Effector memory CD8-positive, alpha-beta T cell (primary cell): ENCODE measurements at regions not wholly inside any gene's neighbourhood (a gene's known extent, or its start where the extent isn't known, plus 50 kb on each side); places are given as distances from the start of the nearest gene placed in this dataset.
A peak's percentile ranks its signal among the peaks of the same experiment; 100 is the strongest.

ENCODE experiments used
- ATAC-seq: fragments of 150-1000 bp; cut with Tn5 transposase; replicated peaks from 2 replicates; pipeline ENCODE4 v1.10.0; 2021; ENCODE audit warnings: mild to moderate bottlenecking, moderate library complexity
- DNase-seq, 3 experiments: peaks; one replicate each; pipeline ENCODE4 v3.0.0; 2021
- H3K27ac Mint-ChIP-seq, 2 donors: one replicate each; pipeline ENCODE4 v1.8.0; 2022; ENCODE audit warnings: mild to moderate bottlenecking in 2 of 2, mixed read lengths in 2 of 2, moderate library complexity in 2 of 2
- H3K27me3 Mint-ChIP-seq, 2 donors: one replicate each; pipeline ENCODE4 v1.8.0; 2022; ENCODE audit warnings: mixed read lengths in 2 of 2
- H3K36me3 Mint-ChIP-seq: one replicate; pipeline ENCODE4 v1.8.0; 2022; ENCODE audit warnings: mild to moderate bottlenecking, moderate library complexity, mixed read lengths; ENCODE audit not compliant: insufficient read depth
- H3K4me1 Mint-ChIP-seq, 2 donors: one replicate each; pipeline ENCODE4 v1.8.0; 2022; ENCODE audit warnings: low read depth in 2 of 2, mixed read lengths in 2 of 2
- H3K4me3 Mint-ChIP-seq, 2 donors: one replicate each; pipeline ENCODE4 v1.8.0; 2022; ENCODE audit warnings: mild to moderate bottlenecking in 2 of 2, mixed read lengths in 2 of 2, moderate library complexity in 2 of 2
- H3K9me3 Mint-ChIP-seq, 2 donors: one replicate each; pipeline ENCODE4 v1.8.0; 2022; ENCODE audit warnings: mixed read lengths in 2 of 2

DNA sequence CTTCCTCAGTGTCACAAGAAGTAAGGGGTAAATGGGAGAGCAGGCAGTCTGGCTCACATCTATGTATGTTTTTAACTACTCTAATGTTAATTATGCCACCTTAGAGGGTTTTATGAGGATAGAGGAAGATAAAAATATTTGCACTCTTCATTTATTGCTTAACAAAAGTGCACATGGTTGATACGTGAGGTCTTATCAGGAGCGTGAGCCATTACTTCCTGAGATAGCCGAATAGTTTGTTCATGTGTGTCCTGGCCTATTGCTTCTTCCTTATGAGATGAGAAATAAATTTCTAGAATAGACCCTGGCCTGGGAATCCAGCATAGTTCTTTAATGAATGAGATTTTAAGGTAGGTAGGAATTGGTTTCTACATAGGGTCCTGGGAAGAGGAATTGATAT is 471.1 kb upstream of the B3GALT2 start:
- Mint-ChIP-seq H3K27me3 (no peaks in the 10 kb centered on the region), H3K36me3 (peaks cover 3% of the 10 kb centered on the region), H3K4me3 (no peak overlapping the region), H3K4me1 (peaks cover 0 to 1% of the 10 kb centered on the region in 2 donors), H3K27ac (no peak overlapping the region), H3K9me3 (peaks cover 1 to 7% of the 10 kb centered on the region in 2 donors)
- DNase-seq (no peak), ATAC-seq (no peak)

DNA sequence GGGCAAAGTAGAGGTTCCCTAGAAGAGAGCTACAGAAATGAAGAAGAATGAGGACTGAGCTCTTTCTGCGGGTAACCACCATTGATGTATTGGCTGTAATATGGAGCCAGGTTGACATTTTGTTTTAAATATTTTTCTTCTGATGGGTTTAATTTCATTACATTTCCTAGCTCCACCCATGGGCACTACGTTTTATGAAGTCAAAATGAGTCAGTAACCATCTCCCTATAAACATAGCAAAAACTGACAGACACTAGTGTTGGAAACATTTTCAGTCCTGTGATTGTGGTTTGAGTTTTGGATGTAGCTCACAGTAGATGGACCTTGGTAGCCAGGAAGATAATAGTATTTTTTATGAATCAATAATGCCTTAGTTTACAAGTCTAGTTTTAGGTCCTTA is 470.4 kb upstream of the B3GALT2 start:
- Mint-ChIP-seq H3K27ac (no peak overlapping the region), H3K27me3 (no peaks in the 10 kb centered on the region), H3K9me3 (peaks cover 1 to 13% of the 10 kb centered on the region in 2 donors), H3K36me3 (peaks cover 3% of the 10 kb centered on the region), H3K4me1 (no peaks in the 10 kb centered on the region), H3K4me3 (no peak overlapping the region)
- no peak for DNase-seq
- ATAC-seq: no peak

DNA sequence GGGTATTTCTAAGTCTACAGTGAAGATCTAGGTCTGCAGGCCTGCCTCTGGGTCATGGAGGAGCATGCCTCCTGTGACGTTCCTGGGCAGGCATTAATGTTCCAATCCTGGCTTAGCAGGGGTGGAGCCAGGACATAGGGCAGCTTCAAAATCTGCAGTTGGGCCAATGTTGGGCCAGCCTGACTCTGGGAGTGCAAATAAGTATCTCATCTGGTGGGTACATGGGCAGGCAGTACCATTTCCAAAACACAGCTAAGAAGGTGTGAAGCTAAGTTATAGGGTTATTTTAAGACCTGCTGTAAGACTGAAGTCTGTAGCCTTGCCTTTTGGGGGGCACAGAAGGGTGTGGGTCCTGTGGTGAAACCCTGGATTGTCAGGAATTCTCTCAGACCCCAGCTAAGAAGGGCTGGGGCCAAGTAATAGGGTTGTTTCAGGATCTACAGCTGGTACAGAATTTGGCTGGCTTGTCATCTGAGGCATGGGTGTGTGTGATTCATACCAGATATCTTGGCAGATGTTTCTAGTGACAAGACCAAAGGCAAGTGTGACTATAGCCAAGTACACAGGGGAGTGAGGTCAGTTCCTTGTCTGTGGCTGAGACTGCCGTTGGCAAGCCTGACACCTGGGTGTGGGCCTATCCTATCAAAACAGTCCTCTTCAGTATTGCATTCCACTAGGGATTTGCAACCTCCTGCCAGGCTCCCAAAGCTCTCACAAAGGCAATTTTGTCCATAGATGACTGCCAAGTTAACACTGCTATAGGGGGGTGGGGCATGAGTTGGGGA is 468.7 kb upstream of the B3GALT2 start:
- H3K9me3 Mint-ChIP-seq: peaks cover 1 to 16% of the 10 kb centered on the region in 2 donors

DNA sequence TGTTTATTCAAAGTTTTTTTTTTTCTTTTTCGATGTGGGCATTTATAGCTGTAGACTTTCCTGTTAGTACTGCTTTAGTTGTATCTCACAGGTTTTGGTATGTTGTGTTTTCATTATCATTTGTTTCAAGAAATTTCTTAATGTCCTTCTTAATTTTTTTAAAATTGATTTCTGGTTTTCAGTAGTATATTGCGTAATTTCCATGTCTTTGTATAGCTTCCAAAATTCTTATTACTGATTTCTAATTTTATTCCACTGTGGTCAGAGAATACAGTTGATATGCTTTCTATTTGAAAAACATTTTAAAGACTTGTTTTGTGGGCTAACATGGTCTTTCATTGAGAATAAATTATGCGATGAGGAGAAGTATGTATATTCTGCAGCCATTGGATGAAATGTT is 463.2 kb upstream of the B3GALT2 start:
- H3K27me3 Mint-ChIP-seq: no peaks in the 10 kb centered on the region
- no peak for ATAC-seq
- no peaks in the 10 kb centered on the region for H3K36me3 Mint-ChIP-seq
- no peak overlapping the region for H3K4me3 Mint-ChIP-seq
- peaks cover 0 to 4% of the 10 kb centered on the region in 2 donors for H3K4me1 Mint-ChIP-seq
- no peak for DNase-seq
- H3K9me3 Mint-ChIP-seq: peaks cover 8 to 16% of the 10 kb centered on the region in 2 donors
- H3K27ac Mint-ChIP-seq: no peak overlapping the region

More for the DNA sequence above, 468.7 kb upstream of the B3GALT2 start:
- ATAC-seq (no peak), DNase-seq (no peak)
- Mint-ChIP-seq H3K27me3 (no peaks in the 10 kb centered on the region), H3K27ac (no peak overlapping the region), H3K4me3 (no peak overlapping the region), H3K36me3 (no peaks in the 10 kb centered on the region), H3K4me1 (peaks cover 0 to 1% of the 10 kb centered on the region in 2 donors)

DNA sequence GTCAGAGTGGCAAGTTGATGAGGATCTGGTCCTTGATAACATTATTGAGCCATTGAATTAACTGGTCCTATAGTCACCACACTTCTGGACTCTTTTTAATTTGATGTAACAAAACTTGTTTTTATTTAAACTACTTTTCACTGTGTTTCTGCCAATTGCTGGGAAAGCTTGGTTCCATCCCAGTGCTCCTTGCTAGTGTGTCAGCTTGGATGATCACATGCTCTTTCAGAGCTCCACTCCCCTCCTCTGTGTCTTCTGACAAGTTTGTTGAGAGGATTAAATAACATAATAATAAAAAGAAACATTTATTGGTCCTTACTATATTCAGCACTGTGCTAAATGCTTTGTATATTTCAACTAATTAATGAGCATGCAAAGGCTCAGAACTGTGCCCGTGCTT is 448.5 kb upstream of the B3GALT2 start:
- H3K27me3 Mint-ChIP-seq: no peaks in the 10 kb centered on the region
- H3K4me3 Mint-ChIP-seq: no peak overlapping the region
- peaks cover 0 to 10% of the 10 kb centered on the region in 2 donors for H3K4me1 Mint-ChIP-seq
- no peaks in the 10 kb centered on the region for H3K9me3 Mint-ChIP-seq
- peak overlapping the region; percentile 9 to 35 for H3K27ac Mint-ChIP-seq
- ATAC-seq (no peak), DNase-seq (no peak)
- peaks cover 3% of the 10 kb centered on the region for H3K36me3 Mint-ChIP-seq

DNA sequence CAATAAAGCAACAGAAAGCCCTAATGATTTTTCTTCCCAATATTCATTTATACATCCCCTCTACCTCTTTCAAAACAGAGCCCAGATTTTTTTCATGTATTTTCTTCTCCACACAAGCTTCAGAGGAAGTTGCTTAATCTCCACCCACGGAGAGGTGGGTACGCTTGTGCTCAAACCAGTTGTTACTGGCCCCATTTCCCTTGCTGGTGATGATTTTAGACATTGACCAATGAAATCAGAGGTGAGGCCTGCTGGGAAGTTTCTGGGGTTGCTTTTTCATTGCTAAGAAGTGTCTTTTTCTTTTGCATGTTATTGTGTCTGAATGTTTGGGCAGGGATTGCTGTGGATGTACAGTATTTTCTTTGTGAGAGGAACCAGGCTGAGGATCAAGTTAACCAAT is 448.1 kb upstream of the B3GALT2 start:
- DNase-seq (no peak), ATAC-seq (peak; percentile 80)
- H3K27ac Mint-ChIP-seq: peak overlapping the region; percentile 9 to 35
- H3K27me3 Mint-ChIP-seq: no peaks in the 10 kb centered on the region
- peaks cover 0 to 10% of the 10 kb centered on the region in 2 donors for H3K4me1 Mint-ChIP-seq
- H3K36me3 Mint-ChIP-seq: peaks cover 2% of the 10 kb centered on the region
- no peaks in the 10 kb centered on the region for H3K9me3 Mint-ChIP-seq
- H3K4me3 Mint-ChIP-seq: peak overlapping the region; percentile 27 to 37

DNA sequence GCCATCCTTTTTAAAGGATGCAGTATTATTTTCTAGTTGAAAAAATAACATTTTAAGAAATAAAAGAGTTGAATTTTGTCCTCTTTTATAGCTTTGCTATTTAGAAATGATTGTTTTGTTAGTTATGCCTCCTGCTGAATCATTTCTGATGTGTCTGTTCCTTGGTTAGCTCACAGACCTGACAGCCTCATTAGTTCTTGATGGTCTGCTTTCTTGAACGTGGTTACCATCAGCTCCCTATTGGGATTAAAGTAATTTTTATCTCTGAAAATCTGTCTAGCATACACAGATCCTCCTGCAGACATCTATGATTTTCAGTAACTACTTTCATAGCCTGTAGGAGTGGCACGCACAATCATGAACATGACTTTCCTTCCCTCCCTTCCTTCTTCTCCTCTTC is 447.6 kb upstream of the B3GALT2 start:
- no peaks in the 10 kb centered on the region for H3K27me3 Mint-ChIP-seq
- H3K36me3 Mint-ChIP-seq: no peaks in the 10 kb centered on the region
- ATAC-seq: peak; percentile 33
- no peaks in the 10 kb centered on the region for H3K9me3 Mint-ChIP-seq
- H3K27ac Mint-ChIP-seq: peak overlapping the region; percentile 9 to 35
- H3K4me1 Mint-ChIP-seq: peaks cover 0 to 10% of the 10 kb centered on the region in 2 donors
- no peak for DNase-seq
- H3K4me3 Mint-ChIP-seq: peak overlapping the region; percentile 27 to 37

DNA sequence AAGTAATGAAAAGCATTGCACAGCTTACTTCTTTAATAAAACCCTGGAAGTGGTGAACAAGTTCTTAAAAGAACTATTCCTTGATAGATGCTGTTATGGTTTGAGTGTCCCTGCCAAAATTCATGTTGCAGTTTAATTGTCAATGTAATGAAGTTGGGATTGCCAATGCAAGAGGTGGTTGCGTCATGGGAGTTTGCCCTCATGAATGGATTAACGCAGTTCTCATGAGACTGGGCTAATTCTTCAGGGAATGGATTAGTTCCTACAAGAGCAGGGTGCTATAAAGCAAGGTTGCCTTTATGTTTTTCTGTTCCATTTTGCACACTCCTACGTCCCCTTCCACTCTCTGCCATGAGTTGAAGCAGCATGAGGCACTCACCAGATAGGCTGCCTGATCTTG is 446.7 kb upstream of the B3GALT2 start:
- Mint-ChIP-seq H3K27me3 (no peaks in the 10 kb centered on the region), H3K9me3 (no peaks in the 10 kb centered on the region), H3K27ac (no peak overlapping the region), H3K36me3 (no peaks in the 10 kb centered on the region), H3K4me3 (no peak overlapping the region), H3K4me1 (peaks cover 0 to 10% of the 10 kb centered on the region in 2 donors)
- DNase-seq: no peak
- no peak for ATAC-seq

DNA sequence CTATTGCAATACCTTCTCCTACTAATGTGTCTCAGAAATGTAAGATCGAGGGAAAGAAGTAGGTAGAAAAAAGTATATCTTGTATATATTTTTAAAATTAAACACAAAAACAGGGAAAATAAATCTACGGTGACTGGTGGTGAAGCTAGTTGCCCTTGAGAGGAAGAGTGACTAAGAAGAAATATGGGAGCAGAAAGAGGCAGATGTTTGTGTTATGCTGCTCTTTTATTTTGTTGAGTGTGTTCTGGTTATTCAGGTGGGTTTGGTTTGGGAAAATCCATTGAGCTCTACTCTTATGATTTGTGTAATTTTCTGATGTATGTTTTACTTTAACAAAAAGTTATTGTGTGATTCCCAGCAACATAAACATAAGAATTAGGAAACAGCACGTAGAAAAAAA is 444.9 kb upstream of the B3GALT2 start:
- H3K27ac Mint-ChIP-seq: no peak overlapping the region
- ATAC-seq (no peak), DNase-seq (no peak)

DNA sequence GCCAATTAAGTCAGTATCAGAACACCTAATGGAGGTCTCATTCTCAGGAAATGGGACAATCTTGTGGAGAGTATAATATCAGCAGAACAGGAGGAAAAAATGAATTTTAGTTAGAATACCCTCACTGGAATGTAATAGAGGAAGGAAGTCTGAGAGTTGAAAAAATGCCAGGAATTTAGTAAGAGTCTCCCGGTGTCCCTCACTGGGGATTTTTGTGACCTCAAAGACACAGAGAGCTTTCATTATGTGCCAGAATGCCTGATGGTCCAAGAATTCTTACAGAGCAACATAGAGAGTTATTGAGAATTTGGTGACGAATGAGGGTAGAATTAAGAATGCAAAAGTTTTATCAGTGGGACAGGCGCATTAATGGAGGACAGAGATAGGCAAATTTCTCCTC is 443.5 kb upstream of the B3GALT2 start:
- Mint-ChIP-seq H3K9me3 (no peaks in the 10 kb centered on the region), H3K36me3 (no peaks in the 10 kb centered on the region), H3K27me3 (no peaks in the 10 kb centered on the region), H3K27ac (no peak overlapping the region), H3K4me3 (no peak overlapping the region), H3K4me1 (peaks cover 0 to 11% of the 10 kb centered on the region in 2 donors)
- ATAC-seq (no peak), DNase-seq (no peak)

More for the DNA sequence above, 444.9 kb upstream of the B3GALT2 start:
- H3K36me3 Mint-ChIP-seq: no peaks in the 10 kb centered on the region
- no peak overlapping the region for H3K4me3 Mint-ChIP-seq
- peaks cover 0 to 10% of the 10 kb centered on the region in 2 donors for H3K4me1 Mint-ChIP-seq
- no peaks in the 10 kb centered on the region for H3K27me3 Mint-ChIP-seq
- H3K9me3 Mint-ChIP-seq: no peaks in the 10 kb centered on the region

DNA sequence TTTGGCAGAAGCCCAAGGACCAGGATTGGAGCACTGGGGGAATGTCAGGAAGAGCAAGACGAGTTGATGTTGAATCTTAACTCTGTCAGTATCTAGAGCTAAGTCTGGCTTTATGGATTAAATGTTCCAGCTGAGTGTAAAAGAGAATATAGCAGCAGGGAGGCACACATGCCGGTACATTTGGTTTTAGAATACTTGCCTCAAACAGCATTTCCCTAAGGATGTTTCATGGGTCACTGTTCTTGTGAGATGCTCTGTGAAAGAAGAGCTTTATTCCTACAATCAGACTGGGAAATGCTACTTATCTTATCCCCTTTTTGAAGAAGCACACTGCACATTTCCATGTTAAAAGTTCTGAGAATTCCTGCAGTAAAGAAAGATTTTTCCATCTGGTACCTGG is 440.3 kb upstream of the B3GALT2 start:
- H3K27ac Mint-ChIP-seq: no peak overlapping the region
- H3K36me3 Mint-ChIP-seq: no peaks in the 10 kb centered on the region
- H3K9me3 Mint-ChIP-seq: no peaks in the 10 kb centered on the region
- H3K4me3 Mint-ChIP-seq: no peak overlapping the region
- H3K4me1 Mint-ChIP-seq: peaks cover 0 to 4% of the 10 kb centered on the region in 2 donors
- ATAC-seq: no peak
- no peak for DNase-seq
- no peaks in the 10 kb centered on the region for H3K27me3 Mint-ChIP-seq

DNA sequence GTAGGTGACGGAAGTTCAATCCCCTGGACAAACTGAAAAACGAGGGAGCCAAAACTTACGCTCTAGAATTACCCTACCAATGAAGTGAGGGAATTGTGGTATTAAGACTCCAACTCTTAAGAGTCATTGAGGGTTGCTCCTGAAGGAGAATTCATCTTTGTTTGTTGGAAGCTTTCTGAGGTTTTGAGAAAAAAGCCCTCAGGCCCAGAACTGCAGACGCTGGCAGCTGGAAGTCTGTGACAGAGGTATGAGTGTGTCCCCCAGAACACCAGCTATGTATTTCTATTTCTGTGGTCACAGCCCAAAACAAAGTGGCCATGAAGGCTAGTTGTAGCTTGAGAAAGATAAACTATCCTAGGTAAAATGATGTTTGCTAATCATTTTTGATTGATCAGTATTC is 438.8 kb upstream of the B3GALT2 start:
- ATAC-seq: no peak
- no peaks in the 10 kb centered on the region for H3K9me3 Mint-ChIP-seq
- no peak for DNase-seq
- H3K36me3 Mint-ChIP-seq: no peaks in the 10 kb centered on the region
- no peak overlapping the region for H3K27ac Mint-ChIP-seq
- H3K27me3 Mint-ChIP-seq: no peaks in the 10 kb centered on the region
- H3K4me1 Mint-ChIP-seq: peaks cover 0 to 4% of the 10 kb centered on the region in 2 donors
- H3K4me3 Mint-ChIP-seq: no peak overlapping the region

DNA sequence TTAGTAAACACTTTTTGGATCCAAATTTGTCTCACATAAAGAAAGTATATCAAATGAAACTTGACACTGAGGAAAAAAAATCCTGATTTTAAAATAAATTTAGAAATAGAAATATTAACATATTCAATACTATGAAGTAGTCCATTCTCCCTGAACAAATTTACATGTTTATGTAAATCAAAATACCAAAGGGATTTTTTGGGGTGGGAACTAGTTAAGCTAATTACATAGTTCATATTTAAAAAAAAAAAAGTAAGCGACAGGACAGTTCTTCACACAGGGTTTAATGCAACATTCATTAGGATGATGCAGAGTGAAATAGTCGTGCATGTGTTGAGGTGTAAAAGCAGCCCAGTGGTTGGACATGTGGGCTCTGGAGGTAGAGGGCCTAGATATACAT is 433.5 kb upstream of the B3GALT2 start:
- Mint-ChIP-seq H3K4me1 (peaks cover 0 to 3% of the 10 kb centered on the region in 2 donors), H3K27me3 (no peaks in the 10 kb centered on the region), H3K4me3 (no peak overlapping the region), H3K36me3 (no peaks in the 10 kb centered on the region), H3K9me3 (peaks cover 0 to 7% of the 10 kb centered on the region in 2 donors), H3K27ac (no peak overlapping the region)
- DNase-seq: no peak
- ATAC-seq: no peak

DNA sequence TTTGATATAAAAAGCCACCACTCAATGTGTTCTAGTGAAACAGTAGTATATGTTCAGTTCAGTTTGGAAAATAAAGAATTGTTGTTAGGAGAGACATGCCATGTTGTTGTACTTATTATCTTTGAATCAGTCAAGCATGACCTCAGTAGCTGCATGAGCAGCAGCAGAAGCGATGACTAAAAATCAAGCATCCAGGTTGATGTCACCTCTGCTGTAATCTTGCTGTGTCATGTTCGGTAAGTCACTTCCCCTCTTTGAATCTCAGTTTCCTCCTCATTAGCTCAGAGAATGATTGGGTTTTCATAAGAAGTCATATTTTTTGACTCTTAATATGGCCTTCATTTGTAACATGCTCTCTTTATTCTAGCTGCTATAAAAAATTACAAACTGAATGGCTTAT is 428.4 kb upstream of the B3GALT2 start:
- Mint-ChIP-seq H3K27ac (no peak overlapping the region), H3K27me3 (no peaks in the 10 kb centered on the region), H3K9me3 (peaks cover 0 to 7% of the 10 kb centered on the region in 2 donors), H3K4me3 (no peak overlapping the region), H3K4me1 (peaks cover 0 to 3% of the 10 kb centered on the region in 2 donors), H3K36me3 (no peaks in the 10 kb centered on the region)
- DNase-seq (no peak), ATAC-seq (no peak)
